Inferior parietal cortex (tissue), 1 donor: ENCODE measurements at regions not wholly inside any gene's neighbourhood (a gene's known extent, or its start where the extent isn't known, plus 50 kb on each side); places are given as distances from the start of the nearest gene placed in this dataset.

Experiments
- DNase-seq: peaks from one replicate; pipeline ENCODE4 v3.0.0-alpha.2; 2016; ENCODE audit errors: extremely low spot score

DNA sequence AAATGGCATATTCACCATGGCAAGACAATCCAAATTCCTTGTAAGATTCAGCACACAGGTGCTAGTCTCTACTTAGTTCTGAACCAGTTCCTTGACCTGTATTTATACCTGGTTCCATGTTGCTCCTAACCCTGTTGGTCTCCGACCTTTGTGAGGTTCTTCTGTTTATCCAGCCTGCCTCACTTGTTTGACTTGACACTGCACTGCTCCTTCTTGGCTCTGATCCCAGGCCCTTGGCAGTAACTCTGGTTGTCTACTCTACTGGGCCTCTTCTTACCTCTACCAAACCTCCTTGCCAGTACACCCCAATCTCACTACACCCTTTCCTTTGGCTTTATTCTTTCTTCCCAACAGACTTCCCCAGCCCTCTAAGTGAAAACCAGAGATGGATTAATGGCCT, 419.4 kb upstream of the USP24 start:
- no peak for DNase-seq

DNA sequence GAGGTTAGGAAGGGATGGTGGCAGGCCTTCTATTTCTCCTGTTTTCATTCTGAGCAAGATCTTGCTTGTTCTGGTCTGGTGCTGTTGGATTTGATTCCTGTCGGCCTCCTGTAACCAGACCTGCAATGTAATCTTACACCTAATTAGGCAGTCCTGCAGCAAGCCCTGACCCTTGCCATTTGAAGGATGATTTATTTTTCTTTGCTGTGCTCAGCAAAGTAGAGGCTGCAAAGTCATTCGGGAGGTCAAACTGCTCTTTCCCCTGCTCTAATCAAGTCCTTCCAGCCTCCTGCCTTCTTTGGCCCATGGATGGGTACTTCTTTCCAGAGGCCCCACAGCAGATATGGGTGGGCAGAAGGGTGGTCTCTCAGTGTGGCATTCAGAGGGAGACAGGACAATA, 417.7 kb upstream of the USP24 start:
- DNase-seq = no peak

DNA sequence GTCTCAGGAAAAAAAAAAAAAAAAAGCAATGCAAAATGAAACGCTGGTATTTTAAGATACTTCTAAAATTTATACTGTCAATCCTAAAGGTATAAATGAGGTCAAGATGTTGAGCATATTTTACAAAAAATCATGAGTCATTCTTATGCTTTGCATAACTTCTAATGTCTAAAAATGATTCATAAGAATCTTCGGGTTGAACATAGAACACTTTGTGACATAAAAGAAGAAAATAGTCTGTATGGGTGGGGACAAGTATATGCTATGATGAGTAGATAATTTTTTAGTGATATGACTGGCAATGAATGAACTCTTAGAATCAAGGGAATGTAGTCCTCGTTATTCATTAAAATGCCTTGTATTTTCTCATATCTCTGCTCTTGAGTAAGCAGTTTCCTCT, 416.9 kb upstream of the USP24 start:
- peak; percentile 8 for DNase-seq

DNA sequence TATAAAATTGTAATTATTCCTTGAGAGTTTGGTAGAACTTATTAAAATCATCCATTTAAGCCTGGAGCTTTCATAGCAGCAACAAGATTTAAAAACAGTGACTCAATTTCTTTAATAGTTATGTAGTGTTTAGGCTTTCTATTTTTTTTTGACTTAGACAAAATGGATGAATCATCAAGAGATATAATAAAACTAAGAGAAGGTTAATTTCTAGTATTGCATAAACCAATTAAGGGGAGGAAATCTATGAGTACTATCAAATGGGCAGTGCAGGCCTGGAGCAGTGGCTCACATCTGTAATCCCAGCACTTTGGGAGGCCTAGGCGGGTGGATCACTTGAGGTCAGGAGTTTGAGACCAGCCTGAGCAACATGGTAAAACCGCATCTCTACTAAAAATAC, 416.3 kb upstream of the USP24 start:
- no peak for DNase-seq

DNA sequence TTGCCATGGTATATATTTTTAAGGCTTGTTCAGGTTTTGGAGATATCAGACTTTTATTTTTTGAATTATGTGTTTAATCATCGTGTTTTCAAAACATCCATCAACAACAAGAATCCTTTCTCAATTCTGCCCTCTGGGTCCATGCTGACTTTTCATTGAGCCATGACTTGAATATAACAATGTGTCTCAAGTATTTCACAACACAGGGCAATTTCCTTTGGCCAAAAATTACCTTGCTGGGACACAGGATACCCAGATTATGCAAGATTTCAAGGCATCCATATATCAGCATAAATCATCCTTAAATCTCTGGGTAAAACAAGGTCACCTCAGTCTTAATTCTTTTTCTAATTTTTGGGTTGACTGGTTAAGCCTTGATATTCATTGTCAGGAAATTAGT, 411.2 kb upstream of the USP24 start:
- DNase-seq = no peak

DNA sequence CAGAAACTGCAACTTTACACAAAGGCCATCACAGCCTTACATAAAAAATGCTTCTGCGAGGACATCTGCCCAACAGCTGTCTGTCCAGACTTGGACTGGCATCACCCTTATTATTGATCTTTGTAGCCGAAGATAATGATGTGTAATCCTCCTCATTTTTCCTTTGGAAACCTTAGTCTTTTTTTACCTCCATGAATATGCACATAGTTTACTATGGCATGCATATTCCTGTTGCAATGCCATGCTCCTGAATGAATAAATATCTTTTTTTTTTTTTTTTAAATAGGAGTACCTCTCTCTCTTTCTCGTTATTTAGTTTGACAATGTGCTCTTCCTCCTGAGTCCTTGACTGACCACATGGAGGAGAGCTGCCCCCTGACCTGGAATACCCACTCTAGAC, 409.6 kb upstream of the USP24 start:
- DNase-seq = no peak

DNA sequence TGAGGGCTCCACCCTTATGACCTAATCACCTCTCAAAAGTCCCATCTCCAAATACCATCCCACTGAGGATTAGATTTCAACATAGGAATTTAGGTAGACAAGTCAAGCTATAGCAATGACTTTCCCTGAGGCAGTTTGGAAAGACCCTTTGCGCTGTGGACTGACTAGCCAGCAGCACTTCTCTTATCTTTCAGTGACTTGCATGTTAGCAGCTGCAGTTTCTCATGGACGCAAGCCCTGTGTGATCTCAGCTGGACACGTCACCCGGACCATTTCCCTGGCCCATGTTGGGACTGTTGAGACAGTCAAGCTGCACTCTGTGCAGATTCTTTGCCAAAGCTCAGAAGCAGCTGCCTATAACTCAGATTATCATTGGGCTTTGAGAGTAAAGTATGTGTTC, 408.1 kb upstream of the USP24 start:
- no peak for DNase-seq

- DNase-seq = no peak
Observed at GRCh38 chr1:55622074-55622473, 406.9 kb upstream of the USP24 start.

- DNase-seq = no peak
Observed at GRCh38 chr1:55618199-55618598, 403.0 kb upstream of the USP24 start.

DNA sequence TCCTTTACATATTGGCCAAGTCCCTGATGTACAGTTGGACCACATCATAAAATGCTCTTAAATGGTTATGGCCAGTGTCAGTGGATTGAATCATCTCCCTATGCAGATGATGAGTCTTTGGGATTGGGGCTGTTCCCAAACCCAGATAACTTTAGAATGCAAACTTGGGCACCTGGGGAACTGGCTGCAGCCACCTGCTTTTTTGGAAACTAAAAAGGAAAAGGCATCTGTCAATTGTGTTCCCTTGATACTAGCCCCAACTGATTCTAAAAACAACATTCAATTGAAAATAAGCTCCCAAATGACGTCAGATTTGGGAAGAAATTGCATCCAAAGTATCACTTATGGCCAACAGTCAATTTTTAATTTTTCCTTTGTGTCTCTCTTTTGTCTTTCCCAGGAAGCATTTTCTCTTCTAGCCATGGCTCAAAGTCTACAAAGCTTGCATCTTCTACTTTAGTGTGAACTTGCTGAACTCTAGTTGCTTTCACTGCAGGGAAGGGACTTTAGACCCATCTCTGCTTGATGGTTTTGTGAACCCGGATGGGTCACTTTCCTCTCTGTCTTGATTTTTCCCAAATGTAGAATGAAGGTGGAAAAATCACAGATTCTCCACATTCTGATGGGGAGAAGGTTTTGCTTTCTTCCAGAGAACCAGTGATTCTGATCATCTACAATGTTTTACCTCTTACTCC, 402.3 kb upstream of the USP24 start:
- no peak for DNase-seq

DNA sequence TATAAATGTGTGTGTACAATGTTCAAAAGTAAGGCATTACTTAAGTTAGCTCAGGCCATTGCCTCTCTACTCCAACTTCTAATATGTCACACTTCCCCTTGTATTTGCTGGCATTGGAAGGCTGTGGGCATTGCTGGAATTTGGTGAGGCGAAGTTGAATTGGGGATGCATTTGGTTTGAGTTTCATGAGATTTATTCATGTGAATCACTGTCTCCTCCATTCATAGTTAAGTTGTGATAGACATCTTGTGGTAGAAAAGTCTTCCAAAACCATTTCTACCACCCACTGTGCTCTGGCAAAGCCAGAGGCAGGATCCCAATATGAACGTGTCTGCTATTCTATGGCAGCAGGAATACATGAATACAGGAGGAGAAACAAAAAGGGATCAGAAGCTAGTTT, 397.8 kb upstream of the USP24 start:
- no peak for DNase-seq

GRCh38 chr1:55611123-55611522, 396.0 kb upstream of the USP24 start:
- DNase-seq = no peak

DNA sequence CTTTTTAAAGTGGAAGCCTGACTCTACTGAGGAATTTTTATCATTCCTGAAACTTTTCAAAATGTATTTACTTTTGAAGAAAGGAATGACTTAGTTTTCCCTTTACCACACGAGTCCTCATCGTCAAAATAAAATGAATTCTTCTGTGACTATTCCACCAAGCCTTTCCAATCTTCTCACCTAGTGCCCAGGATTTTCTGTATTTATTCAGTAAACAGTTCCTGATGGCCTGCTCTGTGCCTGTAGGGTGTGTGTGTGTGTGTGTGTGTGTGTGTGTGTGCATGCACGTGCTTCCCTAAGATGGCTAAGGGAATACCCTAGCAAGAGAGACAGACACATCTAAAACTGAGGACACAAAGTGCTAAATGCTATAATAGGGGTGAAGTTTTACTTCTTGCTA, 395.0 kb upstream of the USP24 start:
- DNase-seq = no peak

DNA sequence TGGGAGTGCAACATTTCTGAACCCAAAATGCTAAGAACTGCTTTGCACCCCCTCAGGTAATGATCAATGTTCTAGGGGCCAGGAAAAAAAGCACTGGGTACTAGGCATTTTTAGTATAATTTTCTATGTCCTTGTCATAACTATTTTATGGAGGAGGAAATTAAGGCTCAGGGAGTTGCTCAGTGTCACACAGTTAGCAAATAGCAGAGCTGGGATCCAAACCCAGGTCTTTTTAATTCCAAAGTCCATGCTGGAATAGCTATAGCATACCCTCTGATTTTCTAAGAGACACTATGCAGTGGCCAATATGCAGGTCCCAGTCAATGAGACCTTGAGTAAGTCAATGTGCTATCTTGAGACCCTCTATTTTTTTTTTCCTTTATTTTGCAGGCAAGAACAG, 394.5 kb upstream of the USP24 start:
- DNase-seq = no peak

- no peak for DNase-seq
Observed at GRCh38 chr1:55605155-55605554, 390.0 kb upstream of the USP24 start.

DNA sequence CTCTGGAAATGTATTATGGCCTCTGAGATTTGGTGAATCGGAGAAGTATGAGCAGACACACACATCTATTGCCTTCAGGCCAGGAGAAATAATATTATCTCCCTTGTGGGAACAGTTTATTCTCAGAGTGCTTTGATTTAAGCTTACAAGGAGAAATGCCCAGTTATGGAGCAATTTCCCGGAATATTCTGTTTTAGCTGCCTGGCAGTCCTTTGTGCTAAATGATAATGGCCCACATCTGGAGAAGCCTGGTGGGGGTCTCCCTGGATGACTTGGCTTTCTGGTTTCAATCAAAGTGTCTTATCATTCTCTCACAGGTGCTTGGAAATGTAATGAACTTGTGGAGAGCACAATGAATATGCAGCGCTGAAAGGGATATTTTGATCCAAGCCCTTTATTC, 389.6 kb upstream of the USP24 start:
- no peak for DNase-seq

- no peak for DNase-seq
Observed at GRCh38 chr1:55604179-55604578, 389.0 kb upstream of the USP24 start.

DNA sequence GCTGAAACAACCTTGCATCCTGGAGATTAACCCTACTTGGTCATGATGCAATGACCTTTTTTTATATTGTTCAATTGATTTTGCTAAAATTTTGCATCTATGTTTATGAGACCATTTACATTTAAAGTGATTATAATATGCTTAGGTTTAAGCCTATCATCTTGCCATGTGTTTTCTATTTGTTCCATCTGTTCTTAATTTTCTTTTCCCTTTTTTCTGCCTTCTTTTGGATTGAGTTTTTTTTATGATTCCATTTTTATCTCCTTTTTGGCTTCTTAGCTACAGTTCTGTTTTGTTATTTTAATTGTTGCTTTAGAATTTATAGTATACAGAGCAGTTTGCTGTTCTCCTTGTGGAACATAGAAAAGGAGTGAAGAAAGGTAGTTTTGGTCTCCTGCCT, 385.1 kb upstream of the USP24 start:
- DNase-seq = no peak

- no peak for DNase-seq
Observed at GRCh38 chr1:55597910-55598309, 382.7 kb upstream of the USP24 start.

DNA sequence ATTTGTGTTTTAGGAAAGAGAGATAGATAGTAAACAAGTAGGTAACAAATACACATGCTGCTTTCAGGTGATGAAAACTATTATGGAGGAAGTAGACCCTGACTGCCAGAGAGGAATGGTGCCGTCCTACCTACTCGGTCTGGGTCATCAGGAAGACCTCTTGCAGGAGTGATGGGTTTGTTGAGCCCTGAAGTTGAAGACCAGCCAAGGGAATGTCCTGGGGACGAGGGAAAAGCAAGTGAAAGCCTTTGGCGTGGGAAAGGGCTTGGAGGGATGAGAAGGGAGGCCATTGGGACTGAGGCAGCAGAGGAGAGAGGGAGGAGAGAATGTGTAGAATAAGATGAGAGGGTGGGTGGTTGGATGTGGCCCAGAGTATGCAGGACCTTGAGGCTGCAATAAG, 379.5 kb upstream of the USP24 start:
- DNase-seq = no peak

DNA sequence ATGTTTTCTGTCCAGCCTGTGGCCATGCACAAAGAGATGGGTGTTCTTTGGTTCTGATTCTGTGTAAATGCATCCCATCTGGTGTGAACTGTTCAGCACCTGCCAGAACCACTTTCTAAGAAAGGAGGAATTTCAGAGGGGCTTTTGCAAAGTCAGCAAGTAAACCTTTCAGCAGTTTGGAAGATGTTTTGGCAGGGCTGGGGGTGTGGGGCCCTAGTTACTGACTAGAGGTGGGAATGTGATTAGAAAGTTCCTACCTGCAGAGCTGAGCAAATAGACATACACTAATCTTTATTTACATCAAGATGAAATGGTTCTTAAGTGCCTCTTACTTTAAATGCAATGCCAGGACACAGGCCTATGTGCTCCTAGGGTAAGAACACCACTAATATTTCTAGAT, 378.1 kb upstream of the USP24 start:
- no peak for DNase-seq

GRCh38 chr1:55592122-55592521, 377.0 kb upstream of the USP24 start:
- DNase-seq = no peak

DNA sequence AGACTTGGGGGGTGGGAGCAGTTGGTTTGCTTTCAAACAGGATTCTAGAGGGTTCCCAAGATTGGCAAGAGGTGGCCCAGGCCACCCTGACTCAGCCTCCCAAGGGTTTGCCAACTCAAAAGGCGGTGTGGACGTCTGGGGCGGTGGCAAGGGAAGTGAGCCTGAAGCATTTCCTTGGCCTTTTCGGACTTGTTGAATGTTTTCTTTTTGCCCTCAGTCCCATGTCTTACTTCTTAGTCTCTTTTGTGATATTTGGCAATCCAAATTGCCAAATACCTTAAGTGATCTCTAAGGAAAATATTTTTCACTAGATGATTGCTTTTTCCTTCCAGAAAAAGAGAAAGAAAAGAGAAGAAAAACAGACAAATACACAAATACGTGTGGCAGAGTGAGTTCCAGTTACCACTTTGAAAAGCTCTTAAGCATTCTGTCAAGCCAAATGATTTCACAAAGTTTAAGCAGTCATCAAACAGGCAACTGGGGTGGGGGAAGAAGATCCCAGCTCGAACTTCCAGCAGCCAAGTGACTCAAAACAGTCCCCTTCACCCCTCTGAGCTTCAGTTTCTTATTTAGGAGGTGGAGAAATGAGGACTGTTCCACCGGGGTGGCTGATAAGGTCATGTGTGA, 374.6 kb upstream of the USP24 start:
- DNase-seq = no peak

GRCh38 chr1:55588309-55588708, 373.1 kb upstream of the USP24 start:
- DNase-seq = no peak
